GM12892 (cell line): ENCODE measurements at regions not wholly inside any gene's neighbourhood (a gene's known extent, or its start where the extent isn't known, plus 50 kb on each side); places are given as distances from the start of the nearest gene placed in this dataset.

Experiments used
- DNase-seq: peaks from one replicate; pipeline ENCODE4 v3.0.0; 2011; ENCODE audit not compliant: insufficient read length
- FAIRE-seq: peaks from 2 replicates; lab custom pipeline; 2011; peaks lifted over from hg19 to GRCh38; lab: Jason Lieb, UNC
- POLR2A ChIP-seq: IDR thresholded peaks from 2 replicates; pipeline ENCODE4 v1.6.1; 2011; ENCODE audit warnings: low read depth, low read length, control low read depth
- POLR2AphosphoS5 ChIP-seq: IDR thresholded peaks from 2 replicates; pipeline ENCODE4 v1.6.1; 2011; ENCODE audit warnings: low read depth, low read length, control low read depth
- TAF1 ChIP-seq: IDR thresholded peaks from 2 replicates; pipeline ENCODE4 v1.6.1; 2011; ENCODE audit warnings: low read depth, mild to moderate bottlenecking, control low read depth, low read length, borderline replicate concordance

- TF ChIP-seq POLR2A (no peak), TAF1 (no peak), POLR2AphosphoS5 (no peak)
- no peak for DNase-seq
- no peak for FAIRE-seq
Observed at GRCh38 chrX:98568795-98569194, 1685.1 kb downstream of the RPA4 start.

GRCh38 chrX:98605941-98606340 lies 1722.2 kb downstream of the RPA4 start:
- DNase-seq (no peak), FAIRE-seq (no peak)
- TF ChIP-seq TAF1 (no peak), POLR2AphosphoS5 (no peak), POLR2A (no peak)

- FAIRE-seq (no peak), DNase-seq (no peak)
- no peak for TF ChIP-seq TAF1
Observed at GRCh38 chrX:98607739-98608138, 1724.0 kb downstream of the RPA4 start.

- DNase-seq: no peak
- TF ChIP-seq TAF1 (no peak), POLR2A (no peak)
- FAIRE-seq: no peak
Observed at GRCh38 chrX:98627645-98628044, 1743.9 kb downstream of the RPA4 start.

- DNase-seq: no peak
- TF ChIP-seq POLR2AphosphoS5 (no peak), TAF1 (no peak), POLR2A (no peak)
- FAIRE-seq: no peak
Observed at GRCh38 chrX:98637451-98637850, 1753.7 kb downstream of the RPA4 start.

- TF ChIP-seq TAF1 (no peak), POLR2AphosphoS5 (no peak), POLR2A (no peak)
- no peak for FAIRE-seq
- no peak for DNase-seq
Observed at GRCh38 chrX:98646351-98646750, 1762.6 kb downstream of the RPA4 start.

GRCh38 chrX:98654565-98654964 lies 1755.5 kb downstream of the PCDH19 start:
- no peak for DNase-seq
- no peak for FAIRE-seq
- TF ChIP-seq POLR2AphosphoS5: no peak
- TF ChIP-seq POLR2A: no peak
- TF ChIP-seq TAF1: no peak
